Thoracic aorta (tissue), 2 donors: ENCODE measurements at regions not wholly inside any gene's neighbourhood (a gene's known extent, or its start where the extent isn't known, plus 50 kb on each side); places are given as distances from the start of the nearest gene placed in this dataset.

Experiments
- ATAC-seq: fragments of 150-250 bp; one replicate; pipeline ENCODE4 v1.8.0; 2017; ENCODE audit warnings: low read depth; ENCODE audit not compliant: insufficient number of reproducible peaks, low FRiP score
- DNase-seq: peaks from one replicate; pipeline ENCODE4 v3.0.0-alpha.2; 2020; ENCODE audit warnings: low spot score
- H3K27ac ChIP-seq, 2 donors: fragments of 200-600 bp; sonication (generic); 1 replicate in 1 of 2; 2 replicates in 1 of 2; pipeline ENCODE4 v1.5.1; 2016; ENCODE audit warnings: mild to moderate bottlenecking in 2 of 2, moderate library complexity in 2 of 2
- H3K27me3 ChIP-seq: fragments of 200-600 bp; sonication (generic); replicated peaks from 2 replicates; pipeline ENCODE4 v1.6.0; 2016; ENCODE audit warnings: mild to moderate bottlenecking; ENCODE audit not compliant: insufficient read depth
- H3K36me3 ChIP-seq: fragments of 200-600 bp; sonication (generic); one replicate; pipeline ENCODE4 v1.5.1; 2016
- H3K4me1 ChIP-seq, 2 donors: fragments of 200-600 bp; sonication (generic); 1 replicate in 1 of 2; 2 replicates in 1 of 2; pipeline versions ENCODE4 v1.5.1 to v1.6.0; 2016; ENCODE audit warnings: low read depth in 2 of 2, mild to moderate bottlenecking in 1 of 2; ENCODE audit not compliant: control insufficient read depth in 1 of 2
- H3K4me3 ChIP-seq: fragments of 200-600 bp; sonication (generic); 2 replicates; pipeline ENCODE4 v1.5.1; 2016; ENCODE audit warnings: mild to moderate bottlenecking
- H3K9me3 ChIP-seq: fragments of 200-600 bp; sonication (generic); 2 replicates; pipeline ENCODE4 v1.5.1; 2016
- CTCF ChIP-seq: fragments of 200-600 bp; sonication (generic); IDR thresholded peaks from one replicate; pipeline ENCODE4 v1.5.1; 2019; ENCODE audit warnings: antibody characterized with exemption

- H3K36me3 ChIP-seq, result no peaks in the 10 kb centered on the region
- H3K27me3 ChIP-seq, result no peaks in the 10 kb centered on the region
- no peak for DNase-seq
- H3K4me3 ChIP-seq, result no peak overlapping the region
- H3K9me3 ChIP-seq, result no peaks in the 10 kb centered on the region
- no peak for TF ChIP-seq CTCF
- no peaks in the 10 kb centered on the region for H3K4me1 ChIP-seq
- H3K27ac ChIP-seq, result no peak overlapping the region
- ATAC-seq, result no peak
Measured at GRCh38 chr5:87105577-87105976, 162.1 kb upstream of the RASA1 start.

GRCh38 chr5:87109746-87110145, 157.9 kb upstream of the RASA1 start:
- ATAC-seq, result no peak

GRCh38 chr5:87110721-87111120, 157.0 kb upstream of the RASA1 start:
- TF ChIP-seq CTCF, result no peak
- ATAC-seq (no peak), DNase-seq (no peak)
- Histone ChIP-seq H3K9me3 (no peaks in the 10 kb centered on the region), H3K27me3 (no peaks in the 10 kb centered on the region), H3K4me3 (no peak overlapping the region), H3K4me1 (no peaks in the 10 kb centered on the region), H3K36me3 (no peaks in the 10 kb centered on the region), H3K27ac (no peak overlapping the region)

More at GRCh38 chr5:87109746-87110145, 157.9 kb upstream of the RASA1 start:
- Histone ChIP-seq H3K9me3 (no peaks in the 10 kb centered on the region), H3K4me3 (no peak overlapping the region), H3K36me3 (no peaks in the 10 kb centered on the region), H3K4me1 (no peaks in the 10 kb centered on the region), H3K27ac (no peak overlapping the region), H3K27me3 (no peaks in the 10 kb centered on the region)
- no peak for TF ChIP-seq CTCF
- no peak for DNase-seq

GRCh38 chr5:87113861-87114260, 153.8 kb upstream of the RASA1 start:
- ATAC-seq, result no peak
- no peaks in the 10 kb centered on the region for H3K27me3 ChIP-seq
- no peak for TF ChIP-seq CTCF
- no peak overlapping the region for H3K4me3 ChIP-seq
- no peaks in the 10 kb centered on the region for H3K9me3 ChIP-seq
- H3K36me3 ChIP-seq, result no peaks in the 10 kb centered on the region
- H3K4me1 ChIP-seq, result no peaks in the 10 kb centered on the region
- DNase-seq, result no peak
- H3K27ac ChIP-seq, result no peak overlapping the region

- Histone ChIP-seq H3K4me1 (peaks cover 0 to 1% of the 10 kb centered on the region in 2 donors), H3K9me3 (no peaks in the 10 kb centered on the region), H3K27ac (no peak overlapping the region), H3K4me3 (no peak overlapping the region), H3K36me3 (no peaks in the 10 kb centered on the region), H3K27me3 (no peaks in the 10 kb centered on the region)
- TF ChIP-seq CTCF, result no peak
- no peak for DNase-seq
- no peak for ATAC-seq
Measured at GRCh38 chr5:87114631-87115030, 153.1 kb upstream of the RASA1 start.
